B cell (primary cell): ENCODE measurements at regions not wholly inside any gene's neighbourhood (a gene's known extent, or its start where the extent isn't known, plus 50 kb on each side); places are given as distances from the start of the nearest gene placed in this dataset.

Experiments
- ATAC-seq: fragments of 200-7000 bp; cut with Tn5 transposase; one replicate; pipeline ENCODE4 v1.10.0; 2021; ENCODE audit warnings: low read depth, mild to moderate bottlenecking, moderate number of reproducible peaks, moderate library complexity
- CTCF ChIA-PET: fragments of 350-600 bp; sonication (Branson Sonifier 250); formaldehyde crosslinking; loops from one replicate; lab custom pipeline; 2021; ENCODE audit warnings: antibody characterized with exemption, inconsistent platforms; lab: Charles Lee
- POLR2A ChIA-PET: fragments of 350-600 bp; sonication (Branson Sonifier 250); formaldehyde crosslinking; loops from one replicate; lab custom pipeline; 2021; ENCODE audit warnings: antibody characterized with exemption; lab: Charles Lee
- DNase-seq: peaks from one replicate; pipeline ENCODE4 v3.0.0; 2013
- H2AFZ ChIP-seq: 2 replicates; pipeline ENCODE4 v1.6.1; 2012; ENCODE audit warnings: mild to moderate bottlenecking, low read depth, low read length; ENCODE audit not compliant: insufficient read depth, poor library complexity, severe bottlenecking
- H3K27ac ChIP-seq, 2 donors: 1 replicate in 1 of 2; 2 replicates in 1 of 2; pipeline ENCODE4 v1.5.1; 2012 to 2013; ENCODE audit warnings: low read length in 2 of 2, mild to moderate bottlenecking in 2 of 2, moderate library complexity in 1 of 2
- H3K27me3 ChIP-seq, 4 experiments: fragments of 200-600 bp in 1 of 4; sonication (generic) in 1 of 4; replicated peaks in 1 of 4; 1 replicate in 2 of 4; 2 replicates in 2 of 4; pipeline versions ENCODE4 v1.6.1 to v1.7.0; 2013 to 2016; ENCODE audit warnings: low read length in 3 of 4, mild to moderate bottlenecking in 2 of 4, mixed read lengths in 1 of 4, moderate library complexity in 1 of 4; ENCODE audit not compliant: insufficient read depth in 4 of 4, control insufficient read depth in 3 of 4; ENCODE audit errors: control extremely low read depth in 1 of 4
- H3K36me3 ChIP-seq, 2 experiments: replicated peaks in 1 of 2; 1 replicate in 1 of 2; 2 replicates in 1 of 2; pipeline versions ENCODE4 v1.6.1 to v1.7.1; 2013; ENCODE audit warnings: low read length in 1 of 2; ENCODE audit not compliant: insufficient read depth in 2 of 2, control insufficient read depth in 1 of 2; ENCODE audit errors: control extremely low read depth in 1 of 2, extremely low read depth in 1 of 2
- H3K4me1 ChIP-seq, 2 donors: fragments of 200-600 bp in 1 of 2; sonication (generic) in 1 of 2; 1 replicate in 1 of 2; 2 replicates in 1 of 2; pipeline versions ENCODE4 v1.5.1 to v1.6.1; 2013 to 2017; ENCODE audit warnings: low read length in 2 of 2; ENCODE audit not compliant: control insufficient read depth in 2 of 2, insufficient read depth in 2 of 2
- H3K4me2 ChIP-seq: replicated peaks from 2 replicates; pipeline ENCODE3; 2012; ENCODE audit warnings: mild to moderate bottlenecking, low read depth, low read length; ENCODE audit not compliant: poor library complexity, severe bottlenecking
- H3K4me3 ChIP-seq, 5 experiments: fragments of 200-600 bp in 1 of 5; sonication (generic) in 1 of 5; 1 replicate in 3 of 5; 2 replicates in 2 of 5; pipeline versions ENCODE4 v1.5.1 to v1.7.0; 2011 to 2016; ENCODE audit warnings: low read length in 4 of 5, mild to moderate bottlenecking in 4 of 5, low read depth in 2 of 5, control low read depth in 1 of 5, moderate library complexity in 1 of 5; ENCODE audit not compliant: insufficient read depth in 1 of 5; ENCODE audit errors: control extremely low read depth in 1 of 5, extremely low read depth in 1 of 5
- H3K79me2 ChIP-seq: fragments of 200-600 bp; sonication (generic); one replicate; pipeline ENCODE4 v1.6.0; 2016; ENCODE audit warnings: low read length; ENCODE audit not compliant: control insufficient read depth, insufficient read depth
- H3K9ac ChIP-seq: fragments of 200-600 bp; sonication (generic); 2 replicates; pipeline ENCODE4 v1.6.1; 2017; ENCODE audit warnings: mild to moderate bottlenecking, low read length, moderate library complexity
- H3K9me3 ChIP-seq, 3 donors: one replicate each; pipeline versions ENCODE4 v1.6.1 to v1.7.1; 2013; ENCODE audit warnings: low read length in 2 of 3; ENCODE audit not compliant: control insufficient read depth in 2 of 3, insufficient read depth in 1 of 3; ENCODE audit errors: control extremely low read depth in 1 of 3
- H4K20me1 ChIP-seq: 2 replicates; pipeline ENCODE4 v1.6.0; 2012; ENCODE audit warnings: mild to moderate bottlenecking, low read length; ENCODE audit not compliant: insufficient read depth, control insufficient read depth, poor library complexity, severe bottlenecking
- H3K27ac Mint-ChIP-seq: one replicate; pipeline ENCODE4 v1.8.0; 2021; ENCODE audit warnings: mixed read lengths
- H3K27me3 Mint-ChIP-seq: one replicate; pipeline ENCODE4 v1.8.0; 2021; ENCODE audit warnings: mixed read lengths
- H3K4me1 Mint-ChIP-seq: one replicate; pipeline ENCODE4 v1.8.0; 2021; ENCODE audit warnings: mixed read lengths
- H3K4me3 Mint-ChIP-seq: one replicate; pipeline ENCODE4 v1.8.0; 2021; ENCODE audit warnings: mixed read lengths
- H3K9me3 Mint-ChIP-seq: one replicate; pipeline ENCODE4 v1.8.0; 2022; ENCODE audit warnings: mixed read lengths; ENCODE audit not compliant: insufficient read depth
- EZH2 ChIP-seq: IDR thresholded peaks from 2 replicates; pipeline ENCODE4 v1.6.1; 2012; ENCODE audit warnings: borderline replicate concordance, low read depth, mild to moderate bottlenecking, moderate library complexity, low read length; ENCODE audit not compliant: insufficient read depth, poor library complexity, severe bottlenecking
- WGBS: methylation state at CpG from one replicate; pipeline ENCODE4 v1.1.5; 2013; ENCODE audit warnings: missing lambda C conversion rate; ENCODE audit not compliant: insufficient coverage; 5-methylcytosine and 5-hydroxymethylcytosine counted together
- intact Hi-C: fragments of 100-400 bp; cut with micrococcal nuclease; formaldehyde crosslinking; loops from one replicate; pipeline ENCODE4 v1.10.0; 2022
- TF ChIP-seq, protein P1 (sequence below): fragments of 200-600 bp; IDR thresholded peaks from one replicate; pipeline ENCODE4 v1.8.0; 2022; ENCODE audit warnings: antibody characterized with exemption, mild to moderate bottlenecking

DNA sequence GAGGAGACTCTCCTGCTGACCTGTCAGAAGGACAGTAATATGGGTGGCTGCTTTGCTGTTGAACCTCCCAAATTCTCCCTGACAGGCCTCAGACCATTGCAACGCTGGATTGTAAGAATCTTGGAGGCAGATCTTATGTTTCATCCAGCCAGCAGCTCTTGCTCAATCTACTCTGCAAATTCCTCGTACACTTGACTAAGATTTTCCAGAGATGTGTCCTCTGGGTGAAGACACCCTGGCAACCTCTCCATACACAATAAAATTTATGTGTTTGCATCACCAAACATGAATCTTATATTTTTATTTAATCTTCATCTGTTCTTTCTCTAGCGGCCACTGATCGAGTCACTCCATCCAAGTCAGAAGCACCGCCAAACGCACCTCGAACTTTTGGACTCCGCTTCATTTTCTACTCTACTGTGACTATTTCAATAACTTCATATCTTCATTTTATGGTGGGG is 623.1 kb downstream of the ACTR3B start:
- Histone ChIP-seq H2AFZ (no peak overlapping the region), H3K27ac (no peak overlapping the region), H3K27me3 (no peaks in the 10 kb centered on the region), H3K79me2 (no peaks in the 10 kb centered on the region), H3K4me1 (no peaks in the 10 kb centered on the region), H3K9me3 (peaks cover 0 to 7% (median 0%) of the 10 kb centered on the region in 3 donors), H3K9ac (no peak overlapping the region), H3K36me3 (no peaks in the 10 kb centered on the region), H3K4me2 (no peak overlapping the region), H3K4me3 (no peak overlapping the region), H4K20me1 (no peaks in the 10 kb centered on the region)
- intact Hi-C loops: no loop called here
- Mint-ChIP-seq H3K4me1 (no peaks in the 10 kb centered on the region), H3K4me3 (no peak overlapping the region), H3K27me3 (no peaks in the 10 kb centered on the region), H3K27ac (no peak overlapping the region), H3K9me3 (no peaks in the 10 kb centered on the region)
- TF ChIP-seq, protein P1, sequence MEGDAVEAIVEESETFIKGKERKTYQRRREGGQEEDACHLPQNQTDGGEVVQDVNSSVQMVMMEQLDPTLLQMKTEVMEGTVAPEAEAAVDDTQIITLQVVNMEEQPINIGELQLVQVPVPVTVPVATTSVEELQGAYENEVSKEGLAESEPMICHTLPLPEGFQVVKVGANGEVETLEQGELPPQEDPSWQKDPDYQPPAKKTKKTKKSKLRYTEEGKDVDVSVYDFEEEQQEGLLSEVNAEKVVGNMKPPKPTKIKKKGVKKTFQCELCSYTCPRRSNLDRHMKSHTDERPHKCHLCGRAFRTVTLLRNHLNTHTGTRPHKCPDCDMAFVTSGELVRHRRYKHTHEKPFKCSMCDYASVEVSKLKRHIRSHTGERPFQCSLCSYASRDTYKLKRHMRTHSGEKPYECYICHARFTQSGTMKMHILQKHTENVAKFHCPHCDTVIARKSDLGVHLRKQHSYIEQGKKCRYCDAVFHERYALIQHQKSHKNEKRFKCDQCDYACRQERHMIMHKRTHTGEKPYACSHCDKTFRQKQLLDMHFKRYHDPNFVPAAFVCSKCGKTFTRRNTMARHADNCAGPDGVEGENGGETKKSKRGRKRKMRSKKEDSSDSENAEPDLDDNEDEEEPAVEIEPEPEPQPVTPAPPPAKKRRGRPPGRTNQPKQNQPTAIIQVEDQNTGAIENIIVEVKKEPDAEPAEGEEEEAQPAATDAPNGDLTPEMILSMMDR: no peak
- TF ChIP-seq EZH2: no peak
- no peak for DNase-seq
- no peak for ATAC-seq
- POLR2A ChIA-PET: no interaction called here
- WGBS: 80% methylated on average over 1 of the region's 8 CpGs
- CTCF ChIA-PET: no interaction called here

DNA sequence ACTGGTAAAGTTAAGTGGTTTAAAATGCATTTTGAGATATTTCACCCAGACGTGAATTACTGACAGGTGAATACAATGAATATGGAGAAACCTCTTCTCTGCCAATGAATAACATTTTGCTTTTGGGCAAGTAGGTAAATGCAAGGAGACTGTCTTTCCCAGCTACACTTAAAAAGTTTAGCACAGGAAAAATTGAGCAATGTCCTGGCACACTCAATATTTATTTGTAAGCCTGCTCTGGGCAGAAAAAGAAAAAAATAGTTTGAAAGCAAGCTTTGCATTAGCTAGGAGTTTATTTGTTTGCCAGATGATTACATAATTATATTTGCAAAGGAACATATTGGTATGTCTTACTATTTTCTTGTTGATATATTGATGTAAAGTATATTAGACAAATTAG is 624.2 kb downstream of the ACTR3B start:
- Histone ChIP-seq H3K79me2 (no peaks in the 10 kb centered on the region), H3K27ac (no peak overlapping the region), H3K4me3 (no peak overlapping the region), H3K36me3 (no peaks in the 10 kb centered on the region), H3K27me3 (no peaks in the 10 kb centered on the region), H3K9ac (no peak overlapping the region), H3K4me1 (no peaks in the 10 kb centered on the region), H3K9me3 (peaks cover 0 to 9% (median 0%) of the 10 kb centered on the region in 3 donors), H3K4me2 (no peak overlapping the region), H2AFZ (no peak overlapping the region), H4K20me1 (no peaks in the 10 kb centered on the region)
- no peak for DNase-seq
- no peaks in the 10 kb centered on the region for H3K27me3 Mint-ChIP-seq
- TF ChIP-seq, protein P1: no peak
- TF ChIP-seq EZH2: no peak
- no peak overlapping the region for H3K4me3 Mint-ChIP-seq
- ATAC-seq: no peak
- H3K27ac Mint-ChIP-seq: no peak overlapping the region
- no peaks in the 10 kb centered on the region for H3K4me1 Mint-ChIP-seq
- ChIA-PET POLR2A (no interaction called here), CTCF (no interaction called here)
- no CpG with 5 or more reads among the region's 1 CpG for WGBS
- intact Hi-C loops: no loop called here
- H3K9me3 Mint-ChIP-seq: no peaks in the 10 kb centered on the region
